Astrocyte of the cerebellum (primary cell): ENCODE measurements at regions not wholly inside any gene's neighbourhood (a gene's known extent, or its start where the extent isn't known, plus 50 kb on each side); places are given as distances from the start of the nearest gene placed in this dataset.

ENCODE experiments used
- DNase-seq: peaks from one replicate; pipeline ENCODE4 v3.0.0-alpha.2; 2011; ENCODE audit warnings: low read depth
- H3K4me3 ChIP-seq: 2 replicates; pipeline ENCODE4 v1.5.1; 2011; ENCODE audit warnings: mild to moderate bottlenecking, low read depth, low read length, moderate library complexity
- in situ Hi-C: cut with HindIII; loops from 2 replicates; pipeline ENCODE4 v1.10.0; 2017; ENCODE audit warnings: low sequenced_read_pairs
- TF ChIP-seq, protein P1 (sequence below): IDR thresholded peaks from 2 replicates; pipeline ENCODE4 v1.5.1; 2012; ENCODE audit warnings: low read length, low read depth, moderate library complexity, mild to moderate bottlenecking; ENCODE audit errors: missing control alignments

DNA sequence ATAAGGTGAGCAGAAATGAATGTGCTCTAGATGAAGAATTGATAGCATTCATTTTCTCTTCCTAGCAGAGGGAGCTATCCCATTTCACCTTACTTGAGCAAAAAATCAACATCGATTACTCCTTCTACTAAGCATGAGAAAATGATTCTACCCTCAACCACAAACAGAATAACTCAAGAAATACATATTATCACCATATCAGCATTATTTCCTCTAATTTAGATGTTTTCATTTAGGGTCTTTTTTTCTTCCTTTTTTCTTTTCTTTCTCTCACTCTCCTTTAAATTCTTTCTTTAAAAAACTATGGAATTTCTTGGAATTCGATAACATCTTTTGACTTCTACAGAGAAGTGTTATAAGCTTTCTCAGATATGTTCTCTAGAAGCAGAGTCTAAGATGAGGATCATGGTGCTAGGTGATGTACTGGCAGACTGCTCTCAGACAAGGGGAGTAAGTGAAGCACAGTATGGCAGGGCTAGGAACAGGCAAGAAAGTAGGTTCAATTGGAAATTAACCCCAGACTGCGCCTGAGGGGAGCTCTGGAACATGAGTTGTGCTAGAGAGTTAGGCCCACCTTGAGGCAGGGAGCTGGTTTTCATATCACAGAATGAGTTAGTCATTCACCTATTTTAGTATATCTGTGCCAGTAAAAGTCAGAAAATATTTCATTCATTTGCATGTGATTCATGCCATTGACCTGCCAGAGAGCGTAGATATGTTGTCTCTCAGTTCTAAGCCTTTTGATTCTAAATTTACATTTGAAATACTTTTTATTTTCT is 279.2 kb upstream of the KCNH8 start:
- in situ Hi-C loops, result no loop called here
- TF ChIP-seq, protein P1, sequence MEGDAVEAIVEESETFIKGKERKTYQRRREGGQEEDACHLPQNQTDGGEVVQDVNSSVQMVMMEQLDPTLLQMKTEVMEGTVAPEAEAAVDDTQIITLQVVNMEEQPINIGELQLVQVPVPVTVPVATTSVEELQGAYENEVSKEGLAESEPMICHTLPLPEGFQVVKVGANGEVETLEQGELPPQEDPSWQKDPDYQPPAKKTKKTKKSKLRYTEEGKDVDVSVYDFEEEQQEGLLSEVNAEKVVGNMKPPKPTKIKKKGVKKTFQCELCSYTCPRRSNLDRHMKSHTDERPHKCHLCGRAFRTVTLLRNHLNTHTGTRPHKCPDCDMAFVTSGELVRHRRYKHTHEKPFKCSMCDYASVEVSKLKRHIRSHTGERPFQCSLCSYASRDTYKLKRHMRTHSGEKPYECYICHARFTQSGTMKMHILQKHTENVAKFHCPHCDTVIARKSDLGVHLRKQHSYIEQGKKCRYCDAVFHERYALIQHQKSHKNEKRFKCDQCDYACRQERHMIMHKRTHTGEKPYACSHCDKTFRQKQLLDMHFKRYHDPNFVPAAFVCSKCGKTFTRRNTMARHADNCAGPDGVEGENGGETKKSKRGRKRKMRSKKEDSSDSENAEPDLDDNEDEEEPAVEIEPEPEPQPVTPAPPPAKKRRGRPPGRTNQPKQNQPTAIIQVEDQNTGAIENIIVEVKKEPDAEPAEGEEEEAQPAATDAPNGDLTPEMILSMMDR, result no peak
- DNase-seq, result no peak
- H3K4me3 ChIP-seq, result no peak overlapping the region

DNA sequence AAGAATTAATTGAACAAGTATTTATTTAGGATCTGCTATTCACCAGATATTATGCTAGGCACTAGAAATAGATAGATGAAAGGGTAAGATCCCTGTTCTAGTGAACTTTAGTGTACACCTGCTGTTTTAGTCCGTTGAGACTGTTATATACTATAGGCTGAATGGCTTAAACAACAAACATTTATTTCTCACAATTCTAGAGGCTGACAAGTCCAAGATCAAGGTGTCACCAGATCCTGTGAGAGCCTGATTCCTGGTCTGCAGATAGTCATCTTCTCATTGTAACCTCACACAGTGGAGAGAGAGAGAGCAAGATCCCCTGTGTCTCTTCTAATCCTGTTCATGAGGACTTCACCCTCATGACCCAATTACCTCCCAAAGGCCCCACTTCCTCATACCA is 281.4 kb upstream of the KCNH8 start:
- in situ Hi-C loops, result no loop called here
- TF ChIP-seq, protein P1, result no peak
- no peak for DNase-seq
- H3K4me3 ChIP-seq, result no peak overlapping the region

DNA sequence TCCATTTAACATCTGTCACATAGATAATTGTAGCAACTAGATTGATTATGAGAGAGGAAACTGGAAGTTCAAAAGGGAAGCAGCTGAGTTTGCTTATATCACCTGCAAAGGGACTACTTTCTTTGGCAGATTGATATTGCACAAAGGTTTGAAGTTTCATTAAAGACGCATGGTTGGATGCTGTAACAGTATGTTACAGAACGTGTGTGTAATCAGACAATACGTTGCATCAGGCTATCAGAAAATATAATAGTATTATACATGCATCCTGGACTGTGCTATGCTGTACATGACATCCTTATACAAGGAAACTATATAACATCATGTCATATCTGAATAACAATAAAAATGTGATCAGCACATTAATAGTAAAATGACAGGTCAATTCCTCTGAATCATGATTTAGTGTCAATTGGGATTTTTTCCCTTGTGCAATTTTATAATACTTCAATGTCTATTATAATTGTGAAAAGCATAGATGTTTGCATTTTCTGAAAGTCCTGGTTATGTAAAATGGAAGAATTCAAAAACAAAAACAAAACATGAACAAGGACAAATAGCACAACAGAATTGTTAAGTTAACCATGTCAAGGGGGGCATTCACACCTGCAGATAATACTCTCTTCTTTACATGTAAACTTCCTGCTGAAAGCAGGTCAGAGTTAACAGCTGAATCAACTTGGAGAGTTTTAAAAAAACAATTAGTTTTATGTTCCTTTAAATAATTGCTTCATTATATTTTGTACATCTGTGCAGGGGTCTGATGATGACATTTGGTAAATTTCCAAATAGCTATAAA is 283.2 kb upstream of the KCNH8 start:
- no peak for DNase-seq
- TF ChIP-seq, protein P1, result no peak
- in situ Hi-C loops, result no loop called here
- H3K4me3 ChIP-seq, result no peak overlapping the region

DNA sequence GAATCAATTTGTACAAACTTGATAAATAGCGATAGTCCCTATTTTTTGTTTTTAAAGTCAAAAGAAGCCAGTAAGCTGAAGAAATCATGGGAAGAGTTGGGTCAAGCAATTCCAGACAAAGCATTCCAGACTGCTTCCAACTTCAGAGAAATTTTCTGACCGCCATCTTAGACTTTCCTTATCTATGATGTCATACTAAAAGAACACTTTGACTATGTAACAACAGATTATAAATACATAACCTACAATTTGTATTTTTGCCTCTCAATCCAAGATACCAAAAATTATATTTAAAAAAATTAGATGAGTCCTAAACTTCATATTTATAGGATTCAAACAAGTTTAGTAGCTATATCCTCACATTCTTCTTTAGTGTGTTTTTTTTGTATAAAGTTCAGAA is 286.2 kb upstream of the KCNH8 start:
- in situ Hi-C loops, result no loop called here
- TF ChIP-seq, protein P1, result no peak
- H3K4me3 ChIP-seq, result no peak overlapping the region
- DNase-seq, result no peak

DNA sequence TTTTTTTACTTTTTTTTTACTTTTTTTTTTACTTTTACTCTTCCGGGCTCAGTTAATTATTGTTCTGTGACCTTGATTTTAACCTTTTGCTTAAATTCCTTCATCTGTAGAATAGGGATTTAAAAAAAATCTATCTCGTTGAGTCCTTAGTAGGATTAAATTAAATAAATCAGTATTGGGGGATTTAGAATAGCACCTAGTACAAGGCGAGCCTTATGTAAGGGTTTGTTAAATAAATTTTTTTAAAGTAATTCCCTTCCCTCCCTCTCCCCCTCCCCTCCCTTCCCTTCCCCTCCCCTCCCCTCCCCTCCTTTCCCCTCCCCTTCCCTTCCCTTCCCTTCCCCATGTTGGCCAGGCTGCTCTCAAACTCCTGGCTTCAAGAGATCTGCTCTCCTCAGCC is 287.2 kb upstream of the KCNH8 start:
- H3K4me3 ChIP-seq, result no peak overlapping the region
- no peak for DNase-seq
- TF ChIP-seq, protein P1, result no peak
- in situ Hi-C loops, result no loop called here

DNA sequence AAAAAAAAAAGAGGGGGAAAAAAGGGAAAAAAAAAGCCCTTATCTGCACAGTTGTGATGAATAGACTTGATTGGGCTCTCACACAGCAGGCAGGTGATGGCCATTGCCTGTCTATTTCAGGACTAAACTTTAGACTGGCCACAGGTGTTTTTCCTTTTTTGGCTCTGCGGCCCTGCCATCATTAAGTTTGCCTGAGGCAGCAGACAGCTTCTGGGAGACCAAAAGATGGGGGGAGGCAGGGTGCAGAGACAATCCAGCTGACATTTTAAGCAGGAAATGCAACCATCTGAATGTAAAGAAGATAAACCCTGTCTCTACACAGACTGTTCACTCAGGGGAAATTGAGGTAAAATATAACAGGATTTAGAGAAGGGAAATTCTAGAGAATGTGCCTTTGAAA is 295.0 kb upstream of the KCNH8 start:
- in situ Hi-C loops, result no loop called here
- no peak for DNase-seq
- TF ChIP-seq, protein P1, result no peak
- H3K4me3 ChIP-seq, result no peak overlapping the region
